ENCODE measurements at regions not wholly inside any gene's neighbourhood (a gene's known extent, or its start where the extent isn't known, plus 50 kb on each side); places are given as distances from the start of the nearest gene placed in this dataset.
A peak's percentile ranks its signal among the peaks of the same experiment; 100 is the strongest.

GRCh38 chr16:80028581-80029380, 428.2 kb upstream of the MAF start:
- DNase-seq, result no peak
- intact Hi-C loops (cut with DNase I), result no loop called here

GRCh38 chr16:80027007-80027965, 426.7 kb upstream of the MAF start:
- intact Hi-C loops (cut with DNase I), result no loop called here
- DNase-seq, result peak in 5 of 10 donors; percentile 9 to 77 (median 71)

GRCh38 chr16:80025236-80025635, 424.7 kb upstream of the MAF start:
- intact Hi-C loops (cut with DNase I), result no loop called here
- no peak for DNase-seq

GRCh38 chr16:80024443-80024842, 423.9 kb upstream of the MAF start:
- no peak for DNase-seq
- intact Hi-C loops (cut with DNase I), result no loop called here

- intact Hi-C loops (cut with DNase I), result no loop called here
Observed at GRCh38 chr16:80023865-80024264, 423.3 kb upstream of the MAF start.

GRCh38 chr16:80019395-80019794, 418.9 kb upstream of the MAF start:
- intact Hi-C loops (cut with DNase I), result no loop called here
- no peak for DNase-seq

More at GRCh38 chr16:80023865-80024264, 423.3 kb upstream of the MAF start:
- DNase-seq, result no peak

- no peak for DNase-seq
- intact Hi-C loops (cut with DNase I), result no loop called here
Observed at GRCh38 chr16:80018466-80018865, 417.9 kb upstream of the MAF start.

- no peak for DNase-seq
- intact Hi-C loops (cut with DNase I), result no loop called here
Observed at GRCh38 chr16:80016731-80017326, 416.3 kb upstream of the MAF start.

GRCh38 chr16:80015566-80015965, 415.0 kb upstream of the MAF start:
- DNase-seq, result no peak
- intact Hi-C loops (cut with DNase I), result no loop called here

- intact Hi-C loops (cut with DNase I), result no loop called here
- DNase-seq, result no peak
Observed at GRCh38 chr16:80014241-80014939, 413.9 kb upstream of the MAF start.

GRCh38 chr16:80012586-80012985, 412.0 kb upstream of the MAF start:
- intact Hi-C loops (cut with DNase I), result no loop called here
- DNase-seq, result no peak

- intact Hi-C loops (cut with DNase I), result no loop called here
- no peak for DNase-seq
Observed at GRCh38 chr16:80009971-80010659, 409.6 kb upstream of the MAF start.

- no peak for DNase-seq
- intact Hi-C loops (cut with DNase I), result no loop called here
Observed at GRCh38 chr16:80008857-80009256, 408.3 kb upstream of the MAF start.

GRCh38 chr16:80007231-80007630, 406.7 kb upstream of the MAF start:
- intact Hi-C loops (cut with DNase I), result no loop called here
- no peak for DNase-seq

- DNase-seq, result no peak
- intact Hi-C loops (cut with DNase I), result no loop called here
Observed at GRCh38 chr16:80006241-80007215, 406.0 kb upstream of the MAF start.

- no peak for DNase-seq
- intact Hi-C loops (cut with DNase I), result no loop called here
Observed at GRCh38 chr16:80004113-80004512, 403.6 kb upstream of the MAF start.

- intact Hi-C loops (cut with DNase I), result no loop called here
- DNase-seq, result no peak
Observed at GRCh38 chr16:80002261-80002660, 401.7 kb upstream of the MAF start.

- intact Hi-C loops (cut with DNase I), result no loop called here
- DNase-seq, result no peak
Observed at GRCh38 chr16:79998143-79998542, 397.6 kb upstream of the MAF start.

GRCh38 chr16:79997257-79997656, 396.7 kb upstream of the MAF start:
- intact Hi-C loops (cut with DNase I), result no loop called here
- DNase-seq, result no peak

All from posterior cingulate gyrus (tissue), 11 donors.